ENCODE measurements at regions not wholly inside any gene's neighbourhood (a gene's known extent, or its start where the extent isn't known, plus 50 kb on each side); places are given as distances from the start of the nearest gene placed in this dataset.

GRCh38 chr13:59211606-59212005, 952.1 kb downstream of the DIAPH3 start:
- no peaks in the 10 kb centered on the region for H3K27me3 ChIP-seq (ENCODE audit: insufficient read depth, poor library complexity, severe bottlenecking)
- H3K27ac ChIP-seq (replicated peaks) = no peak overlapping the region
- no peak overlapping the region for H3K4me3 ChIP-seq (replicated peaks; ENCODE audit: insufficient read depth, low read length)
- no peak for TF ChIP-seq GABPA (IDR thresholded peaks at IDR 0.05; ENCODE audit: low read depth)
- TF ChIP-seq CTCF (IDR thresholded peaks at IDR 0.05; ENCODE audit: insufficient read depth, low read length) = no peak
- no peak for TF ChIP-seq REST (IDR thresholded peaks at IDR 0.05; ENCODE audit: insufficient replicate concordance, low read depth)
- no peak for TF ChIP-seq POLR2AphosphoS5 (IDR thresholded peaks at IDR 0.05; ENCODE audit: low read depth)
- no peak for TF ChIP-seq SPI1 (IDR thresholded peaks at IDR 0.05; ENCODE audit: borderline replicate concordance, low read depth)
- DNase-seq (ENCODE audit: low read depth in 1 of 2, low spot score in 1 of 2) = no peak

GRCh38 chr13:59229401-59229800, 934.3 kb downstream of the DIAPH3 start:
- Histone ChIP-seq H3K4me3 (replicated peaks; ENCODE audit: insufficient read depth, low read length) (no peak overlapping the region), H3K27ac (replicated peaks) (no peak overlapping the region), H3K27me3 (ENCODE audit: insufficient read depth, poor library complexity, severe bottlenecking) (no peaks in the 10 kb centered on the region)
- no peak for DNase-seq (ENCODE audit: low read depth in 1 of 2, low spot score in 1 of 2)
- no peak for TF ChIP-seq SPI1 (IDR thresholded peaks at IDR 0.05; ENCODE audit: borderline replicate concordance, low read depth)
- no peak for TF ChIP-seq GABPA (IDR thresholded peaks at IDR 0.05; ENCODE audit: low read depth)
- no peak for TF ChIP-seq REST (IDR thresholded peaks at IDR 0.05; ENCODE audit: insufficient replicate concordance, low read depth)
- TF ChIP-seq POLR2AphosphoS5 (IDR thresholded peaks at IDR 0.05; ENCODE audit: low read depth) = no peak
- TF ChIP-seq CTCF (IDR thresholded peaks at IDR 0.05; ENCODE audit: insufficient read depth, low read length) = no peak

- Histone ChIP-seq H3K4me3 (replicated peaks; ENCODE audit: insufficient read depth, low read length) (no peak overlapping the region), H3K27ac (replicated peaks) (no peak overlapping the region), H3K27me3 (ENCODE audit: insufficient read depth, poor library complexity, severe bottlenecking) (no peaks in the 10 kb centered on the region)
- DNase-seq (ENCODE audit: low read depth in 1 of 2, low spot score in 1 of 2) = no peak
- TF ChIP-seq POLR2AphosphoS5 (IDR thresholded peaks at IDR 0.05; ENCODE audit: low read depth) (no peak), SPI1 (IDR thresholded peaks at IDR 0.05; ENCODE audit: borderline replicate concordance, low read depth) (no peak), CTCF (IDR thresholded peaks at IDR 0.05; ENCODE audit: insufficient read depth, low read length) (no peak), REST (IDR thresholded peaks at IDR 0.05; ENCODE audit: insufficient replicate concordance, low read depth) (no peak), GABPA (IDR thresholded peaks at IDR 0.05; ENCODE audit: low read depth) (no peak)
Measured at GRCh38 chr13:59229861-59230260, 933.9 kb downstream of the DIAPH3 start.

Data from HL-60 (cell line).